Colonic mucosa (tissue), 4 donors: ENCODE measurements at regions not wholly inside any gene's neighbourhood (a gene's known extent, or its start where the extent isn't known, plus 50 kb on each side); places are given as distances from the start of the nearest gene placed in this dataset.

Experiments used
- DNase-seq: peaks from one replicate; pipeline ENCODE4 v3.0.0-alpha.2; 2020
- H3K27ac ChIP-seq: fragments of 200-600 bp; one replicate; pipeline ENCODE4 v1.8.0; 2021
- H3K27me3 ChIP-seq: fragments of 200-600 bp; one replicate; pipeline ENCODE4 v1.8.0; 2021
- H3K36me3 ChIP-seq: fragments of 200-600 bp; one replicate; pipeline ENCODE4 v1.8.0; 2021
- H3K4me1 ChIP-seq: fragments of 200-600 bp; one replicate; pipeline ENCODE4 v1.8.0; 2021; ENCODE audit warnings: mild to moderate bottlenecking
- H3K4me3 ChIP-seq: fragments of 200-600 bp; one replicate; pipeline ENCODE4 v1.8.0; 2021
- H3K9ac ChIP-seq, 2 donors: one replicate each; pipeline ENCODE4 v1.7.0; 2013; ENCODE audit warnings: control low read depth in 2 of 2, low read depth in 2 of 2, low read length in 2 of 2
- H3K9me3 ChIP-seq: fragments of 200-600 bp; one replicate; pipeline ENCODE4 v1.8.0; 2021
- intact Hi-C: fragments of 100-400 bp; cut with DNase I; formaldehyde crosslinking; loops from one replicate; pipeline ENCODE4 v1.14.1; 2022
- TF ChIP-seq, protein P1 (sequence below): fragments of 200-600 bp; IDR thresholded peaks from one replicate; pipeline ENCODE4 v1.8.0; 2022; ENCODE audit warnings: antibody characterized with exemption, mild to moderate bottlenecking
- donor health status: healthy.
- donor health status: DM: no; HTN: no; CAD: no.
- donor health status: DM: no; HTN: no; CAD: no.

DNA sequence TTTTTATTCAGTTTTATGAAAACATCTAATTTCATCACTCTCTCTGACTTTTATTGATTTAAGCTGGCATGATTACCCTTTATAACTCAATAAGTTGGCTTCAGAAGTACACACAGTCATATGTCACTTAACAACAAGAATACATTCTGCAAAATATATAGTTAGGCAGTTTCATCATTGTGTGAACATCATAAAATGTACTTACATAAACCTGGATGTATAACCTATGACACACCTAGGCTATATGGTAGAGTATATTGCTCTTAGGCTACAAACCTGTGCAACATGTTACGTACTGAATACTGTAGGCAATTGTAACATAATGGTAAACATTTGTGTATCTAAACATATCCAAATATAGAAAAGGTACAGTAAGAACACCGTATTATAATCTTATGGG lies 362.2 kb upstream of the BTBD3 start:
- Histone ChIP-seq H3K27ac (no peak overlapping the region), H3K4me1 (no peaks in the 10 kb centered on the region), H3K9ac (no peak overlapping the region), H3K9me3 (no peaks in the 10 kb centered on the region), H3K36me3 (no peaks in the 10 kb centered on the region), H3K27me3 (no peaks in the 10 kb centered on the region), H3K4me3 (no peak overlapping the region)
- intact Hi-C loops = no loop called here
- DNase-seq = no peak
- TF ChIP-seq, protein P1, sequence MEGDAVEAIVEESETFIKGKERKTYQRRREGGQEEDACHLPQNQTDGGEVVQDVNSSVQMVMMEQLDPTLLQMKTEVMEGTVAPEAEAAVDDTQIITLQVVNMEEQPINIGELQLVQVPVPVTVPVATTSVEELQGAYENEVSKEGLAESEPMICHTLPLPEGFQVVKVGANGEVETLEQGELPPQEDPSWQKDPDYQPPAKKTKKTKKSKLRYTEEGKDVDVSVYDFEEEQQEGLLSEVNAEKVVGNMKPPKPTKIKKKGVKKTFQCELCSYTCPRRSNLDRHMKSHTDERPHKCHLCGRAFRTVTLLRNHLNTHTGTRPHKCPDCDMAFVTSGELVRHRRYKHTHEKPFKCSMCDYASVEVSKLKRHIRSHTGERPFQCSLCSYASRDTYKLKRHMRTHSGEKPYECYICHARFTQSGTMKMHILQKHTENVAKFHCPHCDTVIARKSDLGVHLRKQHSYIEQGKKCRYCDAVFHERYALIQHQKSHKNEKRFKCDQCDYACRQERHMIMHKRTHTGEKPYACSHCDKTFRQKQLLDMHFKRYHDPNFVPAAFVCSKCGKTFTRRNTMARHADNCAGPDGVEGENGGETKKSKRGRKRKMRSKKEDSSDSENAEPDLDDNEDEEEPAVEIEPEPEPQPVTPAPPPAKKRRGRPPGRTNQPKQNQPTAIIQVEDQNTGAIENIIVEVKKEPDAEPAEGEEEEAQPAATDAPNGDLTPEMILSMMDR = no peak

DNA sequence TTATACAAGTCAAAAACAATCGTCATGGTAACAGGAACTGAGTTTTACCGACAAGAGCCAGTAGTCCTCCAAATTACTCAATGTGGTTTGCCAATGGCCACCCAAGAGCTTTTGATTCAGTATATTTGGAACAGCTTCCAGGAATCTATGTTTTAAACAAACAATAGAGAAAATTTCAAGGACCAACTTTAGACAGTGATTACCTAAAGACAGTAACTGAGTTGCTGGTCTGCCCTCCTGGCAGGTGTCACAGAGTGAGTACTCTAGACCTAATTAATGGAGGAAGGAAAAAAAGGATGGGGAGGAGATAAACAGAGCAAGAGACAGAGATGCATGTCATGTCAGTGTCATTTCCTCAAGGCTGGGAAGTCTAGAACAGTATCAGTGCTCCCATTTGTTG lies 361.3 kb upstream of the BTBD3 start:
- Histone ChIP-seq H3K4me1 (no peaks in the 10 kb centered on the region), H3K9me3 (no peaks in the 10 kb centered on the region), H3K27ac (no peak overlapping the region), H3K27me3 (no peaks in the 10 kb centered on the region), H3K9ac (no peak overlapping the region), H3K36me3 (no peaks in the 10 kb centered on the region), H3K4me3 (no peak overlapping the region)
- DNase-seq = no peak
- intact Hi-C loops = no loop called here
- TF ChIP-seq, protein P1 = no peak

DNA sequence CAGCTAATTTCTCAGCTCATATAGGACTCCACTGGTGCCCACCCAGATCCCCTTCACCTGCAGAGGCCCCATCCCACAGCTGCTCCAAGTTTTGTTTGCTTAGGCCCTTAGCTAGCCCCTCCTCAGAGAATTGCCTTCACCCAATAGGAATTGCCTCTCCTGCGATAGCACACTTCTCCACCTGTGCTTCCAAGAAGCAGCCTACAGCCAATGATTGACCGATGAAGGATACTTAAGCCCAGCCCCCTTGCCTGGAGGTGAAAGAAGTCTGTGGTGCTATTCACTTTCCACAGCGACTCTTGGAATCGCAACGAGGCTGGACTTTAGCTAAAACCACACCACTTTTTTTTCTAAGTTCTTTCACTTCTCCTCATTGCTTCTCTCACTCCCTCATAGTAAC lies 353.2 kb upstream of the BTBD3 start:
- H3K4me3 ChIP-seq = no peak overlapping the region
- no peaks in the 10 kb centered on the region for H3K27me3 ChIP-seq
- TF ChIP-seq, protein P1 = no peak
- H3K36me3 ChIP-seq = no peaks in the 10 kb centered on the region
- H3K4me1 ChIP-seq = no peaks in the 10 kb centered on the region
- no peak for DNase-seq
- no peaks in the 10 kb centered on the region for H3K9me3 ChIP-seq
- H3K9ac ChIP-seq = no peak overlapping the region
- H3K27ac ChIP-seq = no peak overlapping the region
- intact Hi-C loops = no loop called here

DNA sequence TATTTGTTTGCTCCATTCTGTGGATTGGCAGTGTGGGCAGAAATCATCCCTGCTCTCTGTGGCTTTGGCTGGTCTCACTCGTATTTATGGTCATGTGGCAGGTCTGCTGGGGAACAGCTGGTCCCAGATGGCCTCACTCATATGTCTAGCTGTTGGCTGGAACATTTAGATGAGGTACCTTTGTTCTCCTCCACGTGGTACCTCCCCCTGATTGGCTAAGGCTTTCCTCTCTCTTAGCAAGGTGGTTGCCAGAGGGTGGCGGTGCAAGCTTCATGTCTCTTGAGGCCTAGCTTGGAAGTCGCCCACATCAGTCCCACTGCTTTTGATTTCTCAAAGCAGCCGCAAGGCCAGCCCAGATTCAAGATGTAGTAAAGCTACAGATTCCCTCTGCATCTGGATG lies 348.5 kb upstream of the BTBD3 start:
- Histone ChIP-seq H3K27ac (no peak overlapping the region), H3K9ac (no peak overlapping the region), H3K27me3 (no peaks in the 10 kb centered on the region), H3K4me1 (no peaks in the 10 kb centered on the region), H3K36me3 (no peaks in the 10 kb centered on the region), H3K4me3 (no peak overlapping the region), H3K9me3 (no peaks in the 10 kb centered on the region)
- intact Hi-C loops = no loop called here
- DNase-seq = no peak
- TF ChIP-seq, protein P1 = no peak

DNA sequence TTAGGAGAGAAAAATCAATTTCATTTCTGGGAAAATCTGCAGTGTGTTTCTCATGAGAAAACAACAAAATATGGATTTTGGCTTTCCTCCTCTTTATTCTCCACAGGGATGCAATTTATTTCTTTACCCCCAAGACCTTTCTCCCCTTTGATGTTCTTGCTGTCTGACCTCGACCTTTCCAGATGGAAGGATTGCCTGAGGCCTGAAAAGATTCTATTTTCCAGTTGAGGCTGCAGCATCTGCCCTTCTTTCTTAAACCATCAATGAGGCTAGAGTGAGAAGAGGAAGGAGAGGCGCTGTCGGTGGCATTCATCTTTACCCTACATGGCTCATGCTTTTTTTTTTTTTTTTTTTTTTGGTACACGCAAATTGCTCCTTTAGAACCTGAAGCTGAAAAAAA lies 344.2 kb upstream of the BTBD3 start:
- H3K9ac ChIP-seq = no peak overlapping the region
- no peak overlapping the region for H3K4me3 ChIP-seq
- no peaks in the 10 kb centered on the region for H3K4me1 ChIP-seq
- H3K36me3 ChIP-seq = no peaks in the 10 kb centered on the region
- no peak overlapping the region for H3K27ac ChIP-seq
- H3K27me3 ChIP-seq = no peaks in the 10 kb centered on the region
- no peak for DNase-seq
- intact Hi-C loops = no loop called here
- TF ChIP-seq, protein P1 = no peak
- H3K9me3 ChIP-seq = no peaks in the 10 kb centered on the region

DNA sequence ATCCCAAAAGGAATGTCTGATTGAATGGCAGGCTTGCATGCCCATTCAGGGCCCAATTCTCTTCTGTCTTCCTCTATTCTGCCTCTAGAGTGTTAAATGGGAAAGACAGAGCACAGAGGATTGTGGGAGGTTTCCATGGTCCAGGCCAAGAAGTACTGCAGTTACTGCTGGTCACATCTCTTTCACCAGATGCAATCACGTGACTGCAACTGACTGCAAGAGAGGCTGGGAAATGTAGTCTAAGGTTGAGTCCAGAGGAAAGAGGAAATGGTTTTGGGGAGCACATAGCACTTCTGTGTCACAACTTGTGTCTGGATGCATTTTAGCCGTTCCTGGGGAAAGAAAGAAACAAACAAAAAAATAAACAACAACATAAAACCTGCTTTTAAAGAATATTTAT lies 336.4 kb upstream of the BTBD3 start:
- H3K36me3 ChIP-seq = no peaks in the 10 kb centered on the region
- TF ChIP-seq, protein P1 = no peak
- DNase-seq = no peak
- H3K4me3 ChIP-seq = no peak overlapping the region
- no peak overlapping the region for H3K27ac ChIP-seq
- no peaks in the 10 kb centered on the region for H3K4me1 ChIP-seq
- intact Hi-C loops = no loop called here
- H3K9me3 ChIP-seq = no peaks in the 10 kb centered on the region
- H3K27me3 ChIP-seq = no peaks in the 10 kb centered on the region
- H3K9ac ChIP-seq = no peak overlapping the region
